Lower lobe of right lung (tissue), 2 donors: ENCODE measurements at regions not wholly inside any gene's neighbourhood (a gene's known extent, or its start where the extent isn't known, plus 50 kb on each side); places are given as distances from the start of the nearest gene placed in this dataset.

Experiments used
- ATAC-seq, 2 donors: fragments of 200-7000 bp; cut with Tn5 transposase; one replicate each; pipeline ENCODE4 v1.9.1; 2020 to 2022; ENCODE audit warnings: mild to moderate bottlenecking in 2 of 2, moderate library complexity in 2 of 2
- DNase-seq: peaks from one replicate; pipeline ENCODE4 v3.0.0-alpha.2; 2020
- H3K27ac ChIP-seq: fragments of 200-600 bp; one replicate; pipeline ENCODE4 v1.8.0; 2022
- H3K27me3 ChIP-seq: fragments of 200-600 bp; one replicate; pipeline ENCODE4 v1.8.0; 2022; ENCODE audit warnings: low read depth
- H3K36me3 ChIP-seq: fragments of 200-600 bp; one replicate; pipeline ENCODE4 v1.8.0; 2022; ENCODE audit warnings: mild to moderate bottlenecking
- H3K4me1 ChIP-seq: fragments of 200-600 bp; one replicate; pipeline ENCODE4 v1.8.0; 2022
- H3K4me3 ChIP-seq: fragments of 200-600 bp; one replicate; pipeline ENCODE4 v1.8.0; 2022; ENCODE audit warnings: mild to moderate bottlenecking
- H3K9me3 ChIP-seq: fragments of 200-600 bp; one replicate; pipeline ENCODE4 v1.8.0; 2022
- intact Hi-C: fragments of 100-400 bp; cut with DNase I; formaldehyde crosslinking; loops from one replicate; pipeline ENCODE4 v1.11.0; 2022
- TF ChIP-seq, protein P1 (sequence below): fragments of 200-600 bp; IDR thresholded peaks from one replicate; pipeline ENCODE4 v1.8.0; 2022; ENCODE audit warnings: antibody characterized with exemption, mild to moderate bottlenecking
- donor health status: DM: no; HTN: yes; CAD: no; lungs with severe emphysema.

- H3K4me1 ChIP-seq: no peaks in the 10 kb centered on the region
- H3K27me3 ChIP-seq: no peaks in the 10 kb centered on the region
- DNase-seq (no peak), ATAC-seq (no peak)
- TF ChIP-seq, protein P1, sequence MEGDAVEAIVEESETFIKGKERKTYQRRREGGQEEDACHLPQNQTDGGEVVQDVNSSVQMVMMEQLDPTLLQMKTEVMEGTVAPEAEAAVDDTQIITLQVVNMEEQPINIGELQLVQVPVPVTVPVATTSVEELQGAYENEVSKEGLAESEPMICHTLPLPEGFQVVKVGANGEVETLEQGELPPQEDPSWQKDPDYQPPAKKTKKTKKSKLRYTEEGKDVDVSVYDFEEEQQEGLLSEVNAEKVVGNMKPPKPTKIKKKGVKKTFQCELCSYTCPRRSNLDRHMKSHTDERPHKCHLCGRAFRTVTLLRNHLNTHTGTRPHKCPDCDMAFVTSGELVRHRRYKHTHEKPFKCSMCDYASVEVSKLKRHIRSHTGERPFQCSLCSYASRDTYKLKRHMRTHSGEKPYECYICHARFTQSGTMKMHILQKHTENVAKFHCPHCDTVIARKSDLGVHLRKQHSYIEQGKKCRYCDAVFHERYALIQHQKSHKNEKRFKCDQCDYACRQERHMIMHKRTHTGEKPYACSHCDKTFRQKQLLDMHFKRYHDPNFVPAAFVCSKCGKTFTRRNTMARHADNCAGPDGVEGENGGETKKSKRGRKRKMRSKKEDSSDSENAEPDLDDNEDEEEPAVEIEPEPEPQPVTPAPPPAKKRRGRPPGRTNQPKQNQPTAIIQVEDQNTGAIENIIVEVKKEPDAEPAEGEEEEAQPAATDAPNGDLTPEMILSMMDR: no peak
- H3K36me3 ChIP-seq: no peaks in the 10 kb centered on the region
- intact Hi-C loops: no loop called here
- peaks cover 13% of the 10 kb centered on the region for H3K9me3 ChIP-seq
- no peak overlapping the region for H3K27ac ChIP-seq
- no peak overlapping the region for H3K4me3 ChIP-seq
Observed at GRCh38 chr2:194985258-194985657, 671.8 kb upstream of the SLC39A10 start.

- DNase-seq (no peak), ATAC-seq (no peak)
- Histone ChIP-seq H3K36me3 (no peaks in the 10 kb centered on the region), H3K4me3 (no peak overlapping the region), H3K4me1 (no peaks in the 10 kb centered on the region), H3K27ac (no peak overlapping the region), H3K9me3 (no peaks in the 10 kb centered on the region), H3K27me3 (no peaks in the 10 kb centered on the region)
- TF ChIP-seq, protein P1: no peak
- intact Hi-C loops: no loop called here
Observed at GRCh38 chr2:194962254-194962653, 694.8 kb upstream of the SLC39A10 start.

DNA sequence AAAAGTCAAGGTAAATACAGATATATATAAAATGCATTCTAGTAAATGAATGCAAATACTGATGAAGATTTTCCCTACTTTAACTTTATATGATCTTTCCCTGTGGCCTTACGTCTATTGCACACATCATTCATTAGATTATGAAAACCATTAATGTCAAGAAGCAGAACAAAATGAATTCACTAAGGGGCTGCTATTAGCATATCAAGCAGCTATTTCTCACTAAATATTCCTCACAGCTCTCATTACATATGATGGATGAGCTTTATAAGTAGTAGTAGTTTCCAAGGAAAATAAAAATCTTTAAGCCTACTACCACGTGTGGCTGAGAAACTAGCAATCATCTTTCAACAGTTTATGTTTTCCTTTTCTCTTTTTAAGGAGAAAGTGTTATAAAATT is 702.8 kb upstream of the SLC39A10 start:
- Histone ChIP-seq H3K36me3 (no peaks in the 10 kb centered on the region), H3K27ac (no peak overlapping the region), H3K27me3 (no peaks in the 10 kb centered on the region), H3K4me1 (no peaks in the 10 kb centered on the region), H3K4me3 (no peak overlapping the region), H3K9me3 (no peaks in the 10 kb centered on the region)
- TF ChIP-seq, protein P1: no peak
- intact Hi-C loops: no loop called here
- ATAC-seq (no peak), DNase-seq (no peak)

DNA sequence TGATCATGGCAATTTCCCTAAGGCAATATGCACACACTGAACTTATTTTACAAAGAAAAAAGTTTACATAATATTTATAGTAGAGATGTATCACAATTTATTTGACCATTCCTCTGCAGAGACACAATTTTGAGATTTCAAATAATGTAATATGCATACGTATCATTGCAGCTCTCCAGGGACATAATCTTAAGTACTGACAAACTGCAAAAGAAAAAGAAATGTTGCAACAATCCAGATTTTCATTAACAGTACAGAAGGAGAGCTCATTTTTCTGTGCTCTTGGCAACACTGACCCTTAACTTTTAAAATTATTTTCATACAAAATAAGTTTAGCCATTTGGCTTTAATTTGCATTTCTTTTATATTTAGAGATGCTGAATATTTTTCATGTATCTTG is 710.2 kb upstream of the SLC39A10 start:
- ATAC-seq (no peak), DNase-seq (no peak)
- intact Hi-C loops: no loop called here
- H3K36me3 ChIP-seq: no peaks in the 10 kb centered on the region
- no peak overlapping the region for H3K4me3 ChIP-seq
- H3K4me1 ChIP-seq: no peaks in the 10 kb centered on the region
- TF ChIP-seq, protein P1: no peak
- no peak overlapping the region for H3K27ac ChIP-seq
- H3K27me3 ChIP-seq: no peaks in the 10 kb centered on the region
- H3K9me3 ChIP-seq: no peaks in the 10 kb centered on the region

DNA sequence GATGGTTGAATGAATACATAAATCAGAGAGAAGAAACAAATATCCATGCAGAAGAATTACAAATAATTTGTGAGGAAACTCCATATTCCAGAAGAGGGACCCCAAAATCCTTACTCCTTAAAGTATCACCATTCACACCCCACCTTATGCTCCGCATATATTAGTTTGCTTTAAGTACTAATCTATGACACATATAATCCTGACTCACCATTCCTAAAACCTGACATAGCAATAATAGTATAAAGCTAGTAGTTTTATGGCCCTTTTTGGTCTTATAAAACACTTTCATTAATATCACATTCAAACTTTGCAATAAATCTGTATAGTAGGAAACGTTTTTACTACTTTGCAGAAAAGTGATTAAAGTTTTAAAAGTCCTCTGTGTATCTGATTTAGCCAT is 719.0 kb upstream of the SLC39A10 start:
- no peak for ATAC-seq
- H3K27ac ChIP-seq: no peak overlapping the region
- H3K36me3 ChIP-seq: no peaks in the 10 kb centered on the region
- TF ChIP-seq, protein P1: no peak
- no peaks in the 10 kb centered on the region for H3K9me3 ChIP-seq
- no peaks in the 10 kb centered on the region for H3K4me1 ChIP-seq
- no peak overlapping the region for H3K4me3 ChIP-seq
- intact Hi-C loops: no loop called here
- no peaks in the 10 kb centered on the region for H3K27me3 ChIP-seq
- no peak for DNase-seq

- Histone ChIP-seq H3K4me1 (no peaks in the 10 kb centered on the region), H3K36me3 (no peaks in the 10 kb centered on the region), H3K9me3 (no peaks in the 10 kb centered on the region), H3K27me3 (no peaks in the 10 kb centered on the region), H3K4me3 (no peak overlapping the region), H3K27ac (no peak overlapping the region)
- intact Hi-C loops: no loop called here
- DNase-seq: no peak
- TF ChIP-seq, protein P1: no peak
- ATAC-seq: no peak
Observed at GRCh38 chr2:194927489-194927888, 729.5 kb upstream of the SLC39A10 start.
